ENCODE measurements at regions not wholly inside any gene's neighbourhood (a gene's known extent, or its start where the extent isn't known, plus 50 kb on each side); places are given as distances from the start of the nearest gene placed in this dataset.
"Not testable (repeated sequence)": the region's sequence is repeated elsewhere in the genome, so short reads cannot be mapped to it uniquely, and the experiment has no call there.

DNA sequence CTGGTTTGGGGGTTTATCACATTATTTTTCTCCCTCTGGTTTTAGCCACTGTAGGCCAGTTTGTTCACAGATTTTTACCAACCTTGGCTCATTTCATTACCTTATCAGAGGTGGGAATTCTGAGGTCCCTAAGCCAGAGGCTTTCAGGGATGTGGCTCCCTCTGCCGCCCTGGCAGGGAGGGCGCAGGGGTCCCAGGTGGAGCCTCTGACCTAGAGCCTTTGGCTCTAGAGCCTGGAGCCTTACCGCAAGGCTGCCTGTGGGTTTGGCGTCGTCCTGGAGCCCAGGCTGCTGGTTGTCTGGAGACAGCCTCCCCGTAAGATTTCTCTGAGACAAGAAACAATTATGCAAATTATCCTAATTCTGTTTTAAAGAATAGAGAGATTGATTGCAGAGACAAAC is 188.0 kb downstream of the LMLN start:
- DNase-seq, result not testable (repeated sequence)

DNA sequence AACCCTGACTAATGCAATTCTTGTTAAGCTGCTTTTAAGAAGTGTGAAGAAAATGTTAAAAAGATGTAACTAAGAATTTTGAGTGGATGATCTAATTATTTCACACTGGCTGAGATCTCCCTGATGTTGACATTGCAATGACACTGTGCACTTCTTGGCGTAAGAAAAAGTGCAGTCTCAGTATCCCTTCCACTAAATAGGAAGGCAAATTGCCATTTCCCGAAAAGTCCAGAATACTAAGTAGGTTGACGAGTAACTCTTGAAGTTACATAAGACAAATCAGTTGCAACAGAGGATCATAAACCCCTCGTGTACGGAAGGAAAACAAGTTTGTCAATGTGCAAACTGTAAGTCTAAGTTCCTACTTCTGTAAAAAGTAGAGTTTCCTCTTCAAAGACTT is 189.9 kb downstream of the LMLN start:
- DNase-seq, result not testable (repeated sequence)

GRCh38 chr3:198151867-198152266 is 191.8 kb downstream of the LMLN start:
- not testable (repeated sequence) for DNase-seq

GRCh38 chr3:198155771-198156170 is 195.8 kb downstream of the LMLN start:
- not testable (repeated sequence) for DNase-seq

- not testable (repeated sequence) for DNase-seq
Measured at GRCh38 chr3:198157231-198157868, 197.3 kb downstream of the LMLN start.

DNA sequence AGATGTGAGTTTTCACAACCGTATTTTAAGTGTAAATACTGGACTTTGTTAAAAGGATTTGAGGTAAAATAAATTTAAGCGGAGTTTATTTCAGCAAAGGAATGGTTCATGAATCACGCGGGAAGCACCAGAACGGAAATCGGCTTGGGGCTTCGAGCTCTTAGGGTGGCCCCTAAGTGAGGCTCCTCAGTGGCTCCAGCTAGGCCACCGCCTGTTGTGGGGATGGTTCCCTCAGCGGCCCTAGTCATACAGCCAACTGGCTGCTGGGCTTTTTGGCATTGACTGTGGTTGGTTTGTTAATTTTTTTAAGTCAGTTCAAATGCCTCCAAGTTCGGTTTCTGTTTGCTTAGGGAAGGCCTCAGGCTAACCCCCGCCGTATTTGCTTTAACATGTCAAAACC is 198.0 kb downstream of the LMLN start:
- DNase-seq, result not testable (repeated sequence)

DNA sequence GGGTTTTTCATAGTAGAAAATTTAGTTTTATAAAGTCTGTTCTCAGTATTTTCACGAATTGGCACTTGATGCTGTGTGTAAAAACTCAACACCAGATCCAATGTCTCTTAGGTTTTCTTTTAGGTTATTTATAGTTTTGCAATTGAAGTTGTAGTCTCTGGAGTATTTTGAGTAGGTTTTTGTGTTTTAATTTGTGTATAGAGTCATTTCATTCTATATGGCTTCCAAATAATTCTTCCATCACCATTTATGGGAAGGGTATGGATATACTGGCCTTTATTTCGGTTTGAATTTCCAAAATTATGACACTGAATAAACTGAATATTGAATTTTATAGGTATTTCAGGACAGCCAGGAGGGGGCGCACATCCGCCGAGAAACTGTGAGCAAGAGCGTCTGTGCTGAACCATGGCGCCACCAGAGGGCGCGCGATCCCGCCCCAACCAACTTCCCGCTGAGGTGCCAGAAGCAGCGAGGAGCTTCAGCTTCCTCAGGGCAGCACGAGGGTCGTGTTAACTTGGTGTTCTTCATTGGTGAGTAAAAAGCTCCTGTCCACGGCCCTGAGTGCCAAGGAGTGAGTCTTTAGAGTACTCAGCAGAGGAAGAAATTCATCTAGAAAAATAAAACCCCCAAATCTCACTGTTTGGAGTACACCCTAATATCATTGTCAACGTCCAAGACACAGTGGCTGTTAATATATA is 207.5 kb downstream of the LMLN start:
- peak; percentile 39 to 59 (median 53) for DNase-seq

GRCh38 chr3:198170781-198171180 is 210.8 kb downstream of the LMLN start:
- DNase-seq, result not testable (repeated sequence)

GRCh38 chr3:198173080-198173479 is 213.1 kb downstream of the LMLN start:
- not testable (repeated sequence) for DNase-seq

DNA sequence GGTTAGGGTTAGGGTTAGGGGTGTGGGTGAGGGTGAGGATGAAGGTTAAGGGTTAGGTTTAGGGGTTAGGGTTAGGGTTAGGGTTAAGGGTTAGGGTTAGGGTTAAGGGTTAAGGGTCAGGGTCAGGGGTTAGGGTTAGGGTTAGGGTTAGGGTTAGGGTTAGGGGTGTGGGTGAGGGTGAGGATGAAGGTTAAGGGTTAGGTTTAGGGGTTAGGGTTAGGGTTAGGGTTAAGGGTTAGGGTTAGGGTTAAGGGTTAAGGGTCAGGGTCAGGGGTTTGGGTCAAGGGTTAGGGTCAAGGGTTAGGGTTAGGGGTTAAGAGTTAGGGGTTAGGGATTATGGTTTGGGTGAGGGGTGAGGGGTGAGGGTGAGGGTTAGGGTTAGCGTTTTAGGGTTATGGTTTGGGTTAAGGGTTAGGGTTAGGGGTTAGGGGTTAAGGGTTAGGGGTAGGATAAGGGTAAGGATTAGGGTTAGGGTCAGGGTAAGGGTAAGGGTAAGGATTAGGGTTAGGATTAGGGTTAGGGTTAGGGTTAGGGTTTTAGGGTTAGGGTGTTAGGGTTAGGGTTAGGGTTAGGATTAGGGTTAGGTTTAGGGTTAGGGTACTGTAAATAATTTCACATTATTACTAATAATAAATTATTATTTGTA is 214.0 kb downstream of the LMLN start:
- DNase-seq, result not testable (repeated sequence)
